ENCODE measurements at regions not wholly inside any gene's neighbourhood (a gene's known extent, or its start where the extent isn't known, plus 50 kb on each side); places are given as distances from the start of the nearest gene placed in this dataset.

DNA sequence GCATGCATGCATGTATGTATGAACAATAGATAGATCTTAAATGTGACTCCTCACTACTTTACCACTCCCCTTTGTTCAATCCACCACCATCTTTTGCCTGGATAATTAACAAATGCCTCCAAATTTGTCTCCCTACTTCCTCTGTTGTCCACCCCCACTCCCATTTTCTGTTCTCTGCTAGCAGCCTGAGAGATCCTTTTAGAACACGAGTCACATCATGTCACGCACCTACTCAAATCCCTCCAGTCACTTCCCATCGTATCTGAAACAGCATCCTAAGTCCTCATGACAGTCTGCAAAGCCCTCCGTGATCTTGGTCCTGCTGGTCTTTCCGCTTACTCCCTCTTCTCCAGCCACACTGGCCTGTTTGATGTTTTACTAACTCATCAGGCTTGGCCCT is 527.3 kb downstream of the EPHA4 start:
- Histone ChIP-seq H3K4me1 (peaks cover 6% of the 10 kb centered on the region), H3K9me3 (no peaks in the 10 kb centered on the region), H3K4me2 (no peak overlapping the region), H3K36me3 (no peaks in the 10 kb centered on the region), H3K4me3 (no peak overlapping the region), H3K27ac (no peak overlapping the region), H3K27me3 (no peaks in the 10 kb centered on the region), H3K9ac (no peak overlapping the region), H4K20me1 (no peaks in the 10 kb centered on the region)
- no peak for TF ChIP-seq Cebpa-rat (IDR thresholded peaks at IDR 0.05)

DNA sequence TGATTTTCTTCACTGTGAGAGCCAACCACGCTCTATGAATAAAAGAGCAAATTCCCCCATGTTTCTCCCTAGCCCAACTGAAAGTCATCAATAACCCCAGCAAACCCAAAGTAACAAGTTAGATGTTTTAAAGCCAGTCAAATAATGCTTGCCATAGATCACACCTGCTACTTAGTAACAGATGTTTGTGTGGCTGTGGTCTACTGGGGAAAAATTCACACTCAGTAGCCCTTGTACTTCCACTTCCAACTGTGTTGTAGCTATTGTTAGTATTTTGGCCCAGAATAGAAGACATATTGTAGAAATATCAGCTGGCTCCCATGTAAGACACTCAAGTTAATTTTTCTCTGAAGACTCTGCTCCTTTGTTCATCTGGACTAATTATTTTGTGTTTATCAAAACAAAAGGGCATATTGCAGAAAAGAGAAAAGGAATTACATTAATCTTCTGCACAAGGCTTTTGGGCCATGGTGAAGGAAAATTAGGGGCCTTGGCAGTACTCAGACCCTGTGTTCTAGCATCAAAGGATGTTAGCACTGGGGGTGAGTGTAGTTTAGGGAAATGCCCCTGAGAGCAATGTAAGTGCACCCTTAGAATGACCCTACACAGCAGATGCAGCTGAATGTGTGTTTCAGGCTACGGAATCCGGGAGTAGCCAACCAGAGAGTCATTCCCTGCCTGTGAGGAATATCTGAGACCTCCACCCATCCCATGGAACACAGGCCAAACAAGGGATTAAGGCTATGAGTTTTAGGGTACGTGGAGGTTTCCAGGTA is 521.9 kb downstream of the EPHA4 start:
- peak overlapping the region; percentile 54 for H3K4me2 ChIP-seq
- H3K36me3 ChIP-seq, result no peaks in the 10 kb centered on the region
- no peaks in the 10 kb centered on the region for H3K9me3 ChIP-seq
- TF ChIP-seq Cebpa-rat (IDR thresholded peaks at IDR 0.05), result no peak
- H3K4me1 ChIP-seq, result peaks cover 17% of the 10 kb centered on the region
- peak overlapping the region; percentile 53 for H3K27ac ChIP-seq
- no peaks in the 10 kb centered on the region for H3K27me3 ChIP-seq
- H4K20me1 ChIP-seq, result no peaks in the 10 kb centered on the region
- no peak overlapping the region for H3K9ac ChIP-seq
- no peak overlapping the region for H3K4me3 ChIP-seq

- Histone ChIP-seq H3K36me3 (no peaks in the 10 kb centered on the region), H3K4me1 (peaks cover 17% of the 10 kb centered on the region), H3K4me3 (no peak overlapping the region), H3K9me3 (no peaks in the 10 kb centered on the region), H3K27ac (no peak overlapping the region), H4K20me1 (no peaks in the 10 kb centered on the region), H3K4me2 (no peak overlapping the region), H3K9ac (no peak overlapping the region), H3K27me3 (no peaks in the 10 kb centered on the region)
- TF ChIP-seq Cebpa-rat (IDR thresholded peaks at IDR 0.05), result no peak
These were observed 520.9 kb downstream of the EPHA4 start for GRCh38 chr2:221051162-221051561.

DNA sequence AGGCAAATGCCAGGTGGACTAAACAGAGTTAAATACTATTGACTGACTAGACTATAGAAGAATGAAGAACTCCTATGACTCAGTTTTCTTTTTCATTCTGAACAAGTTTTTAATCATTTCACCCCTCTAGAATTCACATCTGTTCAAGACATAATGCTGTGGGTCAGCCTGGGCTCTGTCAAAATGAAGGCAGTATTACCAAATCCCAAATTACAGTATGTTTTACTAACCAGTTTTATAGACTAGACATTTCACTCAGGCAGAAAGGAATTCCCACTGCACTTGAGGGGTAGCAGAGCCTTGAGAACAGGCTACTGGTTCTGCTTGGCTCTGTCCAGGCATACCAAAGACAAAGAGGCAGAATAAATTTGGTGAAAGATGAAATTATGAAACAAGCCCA is 511.7 kb downstream of the EPHA4 start:
- Histone ChIP-seq H3K4me3 (no peak overlapping the region), H3K27me3 (no peaks in the 10 kb centered on the region), H3K36me3 (no peaks in the 10 kb centered on the region), H3K4me1 (0 out of 2 replicates have a peak, but pooled peaks cover 3% of the 10 kb centered on the region), H3K9me3 (peaks cover 21% of the 10 kb centered on the region), H3K4me2 (no peak overlapping the region), H3K27ac (no peak overlapping the region), H4K20me1 (no peaks in the 10 kb centered on the region), H3K9ac (no peak overlapping the region)
- TF ChIP-seq Cebpa-rat (IDR thresholded peaks at IDR 0.05), result no peak

DNA sequence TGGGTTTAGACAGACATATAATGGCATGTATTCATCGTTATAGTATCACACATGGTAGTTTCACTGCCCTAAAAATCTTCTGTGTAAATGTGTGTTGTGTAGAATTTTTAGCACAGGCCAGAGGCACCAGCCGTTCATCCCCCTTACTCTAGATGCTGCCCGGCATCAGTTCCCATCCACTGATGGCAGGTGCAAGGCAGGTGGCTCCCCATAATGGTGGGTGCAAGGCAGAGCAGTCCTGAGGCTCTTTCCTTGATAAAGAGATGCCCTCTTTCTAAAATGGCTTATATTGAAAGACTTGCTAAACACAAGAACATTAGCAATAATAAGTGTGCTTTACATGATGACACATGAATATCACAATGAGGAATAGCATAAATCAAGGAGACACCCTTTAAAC is 508.5 kb downstream of the EPHA4 start:
- no peak for TF ChIP-seq Cebpa-rat (IDR thresholded peaks at IDR 0.05)
- H3K4me3 ChIP-seq, result no peak overlapping the region
- H3K9ac ChIP-seq, result no peak overlapping the region
- no peaks in the 10 kb centered on the region for H3K4me1 ChIP-seq
- H3K9me3 ChIP-seq, result 0 out of 2 replicates have a peak, but pooled peaks cover 2% of the 10 kb centered on the region
- no peaks in the 10 kb centered on the region for H4K20me1 ChIP-seq
- H3K27me3 ChIP-seq, result no peaks in the 10 kb centered on the region
- H3K36me3 ChIP-seq, result no peaks in the 10 kb centered on the region
- no peak overlapping the region for H3K4me2 ChIP-seq
- H3K27ac ChIP-seq, result no peak overlapping the region

DNA sequence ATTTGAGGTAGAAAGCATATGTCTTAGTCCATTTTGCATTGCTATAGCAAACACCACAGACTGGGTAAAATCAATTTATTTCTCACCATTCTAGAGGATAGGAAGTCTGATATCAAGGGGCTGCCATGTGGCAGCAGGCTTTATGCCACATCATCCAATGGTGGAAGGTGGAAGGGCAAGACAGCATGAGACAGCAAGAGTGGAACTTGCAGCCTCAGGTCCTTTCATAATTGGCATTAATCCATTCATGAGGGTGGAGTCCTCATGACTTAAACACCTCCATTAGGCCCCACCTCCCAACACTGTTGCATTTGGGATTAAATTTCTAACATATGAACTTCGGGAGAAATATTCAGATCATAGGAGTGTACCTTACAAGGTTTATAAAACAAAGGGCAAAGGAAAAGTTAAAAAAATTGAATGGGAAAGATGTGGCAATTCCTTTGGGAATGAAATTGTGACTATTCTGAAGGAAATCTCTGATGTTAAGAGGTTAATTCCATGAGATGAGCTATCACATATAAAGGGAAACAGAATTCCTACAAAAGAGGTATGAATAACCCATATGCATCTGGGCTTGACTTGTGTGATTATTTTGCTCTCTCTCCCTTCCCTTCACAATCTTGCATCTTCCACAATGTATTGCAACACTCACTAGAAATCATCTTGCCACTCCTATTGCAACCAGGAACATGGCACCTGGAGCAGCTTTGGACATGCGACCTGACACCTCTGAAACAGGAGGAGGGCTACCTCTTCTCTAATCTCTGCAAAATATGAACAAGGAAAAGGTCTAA is 507.8 kb downstream of the EPHA4 start:
- Histone ChIP-seq H4K20me1 (no peaks in the 10 kb centered on the region), H3K27me3 (no peaks in the 10 kb centered on the region), H3K4me2 (no peak overlapping the region), H3K36me3 (no peaks in the 10 kb centered on the region), H3K27ac (no peak overlapping the region), H3K4me1 (no peaks in the 10 kb centered on the region), H3K4me3 (no peak overlapping the region), H3K9me3 (no peaks in the 10 kb centered on the region), H3K9ac (no peak overlapping the region)
- TF ChIP-seq Cebpa-rat (IDR thresholded peaks at IDR 0.05), result no peak

GRCh38 chr2:221064880-221065279 is 507.2 kb downstream of the EPHA4 start:
- no peak for TF ChIP-seq Cebpa-rat (IDR thresholded peaks at IDR 0.05)
- Histone ChIP-seq H3K36me3 (no peaks in the 10 kb centered on the region), H3K4me1 (no peaks in the 10 kb centered on the region), H3K27me3 (no peaks in the 10 kb centered on the region), H3K4me2 (no peak overlapping the region), H4K20me1 (no peaks in the 10 kb centered on the region), H3K9me3 (no peaks in the 10 kb centered on the region), H3K27ac (no peak overlapping the region), H3K4me3 (no peak overlapping the region), H3K9ac (no peak overlapping the region)

GRCh38 chr2:221068123-221068522 is 504.0 kb downstream of the EPHA4 start:
- no peaks in the 10 kb centered on the region for H4K20me1 ChIP-seq
- no peak for TF ChIP-seq Cebpa-rat (IDR thresholded peaks at IDR 0.05)
- no peak overlapping the region for H3K9ac ChIP-seq
- H3K27me3 ChIP-seq, result no peaks in the 10 kb centered on the region
- H3K36me3 ChIP-seq, result no peaks in the 10 kb centered on the region
- H3K9me3 ChIP-seq, result peaks cover 27% of the 10 kb centered on the region
- no peak overlapping the region for H3K4me3 ChIP-seq
- no peak overlapping the region for H3K4me2 ChIP-seq
- H3K27ac ChIP-seq, result no peak overlapping the region
- no peaks in the 10 kb centered on the region for H3K4me1 ChIP-seq

DNA sequence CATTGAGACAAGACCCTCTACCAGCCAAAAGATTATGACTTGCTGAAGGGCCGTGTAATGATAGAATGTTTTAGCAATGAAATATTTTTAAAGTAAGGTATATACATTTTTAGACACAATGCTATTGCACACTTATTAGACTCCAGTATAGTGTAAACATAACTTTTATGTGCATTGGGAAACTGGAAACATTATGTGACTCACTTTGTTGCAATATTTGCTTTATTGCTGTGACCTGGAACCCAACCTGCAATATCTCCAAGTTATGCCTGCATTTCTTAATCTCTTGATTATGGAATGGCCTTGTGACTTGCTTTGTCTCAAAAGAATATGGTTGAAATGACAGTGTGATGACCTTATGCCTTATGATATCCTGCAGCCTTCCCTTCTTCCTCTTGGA is 502.0 kb downstream of the EPHA4 start:
- no peaks in the 10 kb centered on the region for H3K27me3 ChIP-seq
- no peaks in the 10 kb centered on the region for H3K4me1 ChIP-seq
- no peak overlapping the region for H3K4me2 ChIP-seq
- TF ChIP-seq Cebpa-rat (IDR thresholded peaks at IDR 0.05), result no peak
- H3K4me3 ChIP-seq, result no peak overlapping the region
- H4K20me1 ChIP-seq, result no peaks in the 10 kb centered on the region
- no peak overlapping the region for H3K9ac ChIP-seq
- H3K36me3 ChIP-seq, result no peaks in the 10 kb centered on the region
- peaks cover 27% of the 10 kb centered on the region for H3K9me3 ChIP-seq
- H3K27ac ChIP-seq, result no peak overlapping the region

- no peak for TF ChIP-seq Cebpa-rat (IDR thresholded peaks at IDR 0.05)
- Histone ChIP-seq H3K36me3 (no peaks in the 10 kb centered on the region), H3K9me3 (peaks cover 27% of the 10 kb centered on the region), H3K9ac (no peak overlapping the region), H3K4me1 (no peaks in the 10 kb centered on the region), H3K4me3 (no peak overlapping the region), H4K20me1 (no peaks in the 10 kb centered on the region), H3K27ac (no peak overlapping the region), H3K4me2 (no peak overlapping the region), H3K27me3 (no peaks in the 10 kb centered on the region)
These were observed 498.6 kb downstream of the EPHA4 start for GRCh38 chr2:221073326-221074049.
